Loucy (cell line): ENCODE measurements at regions not wholly inside any gene's neighbourhood (a gene's known extent, or its start where the extent isn't known, plus 50 kb on each side); places are given as distances from the start of the nearest gene placed in this dataset.

Experiments used
- H2AFZ ChIP-seq: fragments of 200-600 bp; sonication (generic); 2 replicates; pipeline ENCODE4 v1.6.0; 2016; ENCODE audit warnings: antibody characterized with exemption, mild to moderate bottlenecking, low read length, moderate library complexity
- H3F3A ChIP-seq: fragments of 200-600 bp; 2 replicates; pipeline ENCODE4 v1.6.0; 2016; ENCODE audit warnings: antibody characterized with exemption, low read depth, mild to moderate bottlenecking
- H3K27me3 ChIP-seq: fragments of 200-600 bp; sonication (generic); 2 replicates; pipeline ENCODE4 v1.6.1; 2014; ENCODE audit warnings: low read length, mild to moderate bottlenecking; ENCODE audit not compliant: insufficient read depth, poor library complexity, severe bottlenecking
- H3K36me3 ChIP-seq: fragments of 200-600 bp; sonication (generic); 2 replicates; pipeline ENCODE4 v1.6.1; 2016; ENCODE audit warnings: low read length; ENCODE audit not compliant: insufficient read depth
- H3K4me1 ChIP-seq: fragments of 200-600 bp; sonication (generic); 2 replicates; pipeline ENCODE4 v1.5.1; 2014; ENCODE audit warnings: low read length, mild to moderate bottlenecking; ENCODE audit not compliant: insufficient read depth, poor library complexity, severe bottlenecking
- H3K4me2 ChIP-seq: fragments of 200-600 bp; sonication (generic); 2 replicates; pipeline ENCODE4 v1.6.0; 2014; ENCODE audit warnings: antibody characterized with exemption, low read length, low read depth, mild to moderate bottlenecking; ENCODE audit not compliant: poor library complexity, severe bottlenecking
- H3K4me3 ChIP-seq: fragments of 200-600 bp; sonication (generic); 2 replicates; pipeline ENCODE4 v1.5.1; 2014; ENCODE audit warnings: low read length, mild to moderate bottlenecking, mixed read lengths; ENCODE audit not compliant: poor library complexity, severe bottlenecking
- H3K79me2 ChIP-seq: fragments of 200-600 bp; sonication (generic); 2 replicates; pipeline ENCODE4 v1.6.1; 2014; ENCODE audit warnings: low read length; ENCODE audit not compliant: insufficient read depth
- H3K9ac ChIP-seq: fragments of 200-600 bp; sonication (generic); 2 replicates; pipeline ENCODE4 v1.6.0; 2014; ENCODE audit warnings: mild to moderate bottlenecking, low read depth, low read length, moderate library complexity; ENCODE audit not compliant: poor library complexity, severe bottlenecking
- H3K9me2 ChIP-seq: fragments of 200-600 bp; sonication (generic); replicated peaks from 2 replicates; pipeline ENCODE4 v1.6.1; 2016; ENCODE audit warnings: low read depth, low read length, mixed read lengths
- H3K9me3 ChIP-seq: fragments of 200-600 bp; sonication (generic); 2 replicates; pipeline ENCODE4 v1.6.1; 2014; ENCODE audit warnings: mild to moderate bottlenecking, antibody characterized with exemption, low read length, low read depth; ENCODE audit not compliant: insufficient read depth
- H4K20me1 ChIP-seq: fragments of 200-600 bp; sonication (generic); 2 replicates; pipeline ENCODE4 v1.6.0; 2014; ENCODE audit warnings: antibody characterized with exemption, low read length, mild to moderate bottlenecking; ENCODE audit not compliant: insufficient read depth, poor library complexity, severe bottlenecking
- CTCF ChIP-seq: fragments of 200-600 bp; sonication (generic); conservative IDR thresholded peaks from 2 replicates; pipeline ENCODE4 v1.5.1; 2014; ENCODE audit warnings: mild to moderate bottlenecking, antibody characterized with exemption, low read length
- EZH2phosphoT487 ChIP-seq: fragments of 200-600 bp; IDR thresholded peaks from 2 replicates; pipeline ENCODE4 v1.6.1; 2018; ENCODE audit warnings: antibody characterized with exemption, mild to moderate bottlenecking, moderate library complexity, borderline replicate concordance

GRCh38 chr7:52980129-52980528 is 55.3 kb upstream of the POM121L12 start:
- Histone ChIP-seq H3K9ac (no peak overlapping the region), H3K27me3 (no peaks in the 10 kb centered on the region), H3K79me2 (no peaks in the 10 kb centered on the region), H3F3A (no peaks in the 10 kb centered on the region), H3K36me3 (no peaks in the 10 kb centered on the region), H2AFZ (no peak overlapping the region), H3K4me3 (no peak overlapping the region), H4K20me1 (no peaks in the 10 kb centered on the region), H3K4me1 (no peaks in the 10 kb centered on the region), H3K4me2 (no peak overlapping the region), H3K9me3 (no peaks in the 10 kb centered on the region), H3K9me2 (no peaks in the 10 kb centered on the region)
- no peak for TF ChIP-seq EZH2phosphoT487
- no peak for TF ChIP-seq CTCF

GRCh38 chr7:52973126-52973525 is 62.3 kb upstream of the POM121L12 start:
- no peaks in the 10 kb centered on the region for H3K79me2 ChIP-seq
- no peak overlapping the region for H3K4me3 ChIP-seq
- H3K4me2 ChIP-seq, result no peak overlapping the region
- no peaks in the 10 kb centered on the region for H3F3A ChIP-seq
- H2AFZ ChIP-seq, result no peak overlapping the region
- no peaks in the 10 kb centered on the region for H4K20me1 ChIP-seq
- no peak overlapping the region for H3K9ac ChIP-seq
- no peak for TF ChIP-seq EZH2phosphoT487
- no peak for TF ChIP-seq CTCF
- H3K9me2 ChIP-seq, result no peaks in the 10 kb centered on the region
- no peaks in the 10 kb centered on the region for H3K36me3 ChIP-seq
- no peaks in the 10 kb centered on the region for H3K9me3 ChIP-seq
- no peaks in the 10 kb centered on the region for H3K27me3 ChIP-seq
- H3K4me1 ChIP-seq, result no peaks in the 10 kb centered on the region

- Histone ChIP-seq H3K9me2 (no peaks in the 10 kb centered on the region), H3K4me1 (no peaks in the 10 kb centered on the region), H2AFZ (no peak overlapping the region), H4K20me1 (no peaks in the 10 kb centered on the region), H3F3A (no peaks in the 10 kb centered on the region), H3K9ac (no peak overlapping the region), H3K36me3 (no peaks in the 10 kb centered on the region), H3K4me2 (no peak overlapping the region), H3K27me3 (no peaks in the 10 kb centered on the region), H3K9me3 (peaks cover 4% of the 10 kb centered on the region; the same call in 1 of the 2 replicates), H3K79me2 (no peaks in the 10 kb centered on the region), H3K4me3 (no peak overlapping the region)
- no peak for TF ChIP-seq CTCF
- TF ChIP-seq EZH2phosphoT487, result no peak
These were observed 72.9 kb upstream of the POM121L12 start for GRCh38 chr7:52962402-52963076.
